RWPE2 (cell line): ENCODE measurements at regions not wholly inside any gene's neighbourhood (a gene's known extent, or its start where the extent isn't known, plus 50 kb on each side); places are given as distances from the start of the nearest gene placed in this dataset.

ENCODE experiments used
- ATAC-seq: fragments of 200-7000 bp; cut with Tn5 transposase; 3 replicates; pipeline ENCODE4 v1.9.1; 2021; ENCODE audit warnings: low read depth
- DNase-seq: peaks from one replicate; pipeline ENCODE4 v3.0.0-alpha.2; 2020; ENCODE audit warnings: low spot score
- H3K27ac ChIP-seq: fragments of 450-650 bp; 2 replicates; pipeline ENCODE4 v1.5.1; 2017; ENCODE audit warnings: mild to moderate bottlenecking; ENCODE audit not compliant: poor library complexity, severe bottlenecking
- H3K27me3 ChIP-seq: fragments of 250-450 bp; sonication (Bioruptor Pico); 2 replicates; pipeline ENCODE4 v1.5.1; 2021; ENCODE audit warnings: mild to moderate bottlenecking, moderate library complexity; ENCODE audit not compliant: insufficient read depth, poor library complexity, severe bottlenecking
- H3K36me3 ChIP-seq: fragments of 250-450 bp; sonication (Bioruptor Pico); 2 replicates; pipeline ENCODE4 v1.5.1; 2020; ENCODE audit warnings: low read depth, mild to moderate bottlenecking, moderate library complexity
- H3K4me1 ChIP-seq: fragments of 250-450 bp; sonication (Bioruptor Pico); 2 replicates; pipeline ENCODE4 v1.5.1; 2021; ENCODE audit warnings: mild to moderate bottlenecking, moderate library complexity; ENCODE audit not compliant: insufficient read depth, poor library complexity, severe bottlenecking
- H3K4me3 ChIP-seq: fragments of 250-450 bp; sonication (Bioruptor Pico); 2 replicates; pipeline ENCODE4 v1.5.1; 2021; ENCODE audit warnings: mild to moderate bottlenecking, moderate library complexity; ENCODE audit not compliant: severe bottlenecking
- H3K9me3 ChIP-seq: fragments of 250-450 bp; sonication (Bioruptor Pico); 2 replicates; pipeline ENCODE4 v1.5.1; 2021; ENCODE audit warnings: mild to moderate bottlenecking, moderate library complexity; ENCODE audit not compliant: severe bottlenecking
- CTCF ChIP-seq: fragments of 450-650 bp; IDR thresholded peaks from one replicate; pipeline ENCODE4 v1.5.1; 2017; ENCODE audit warnings: mild to moderate bottlenecking, moderate library complexity; ENCODE audit not compliant: poor library complexity, severe bottlenecking

- ATAC-seq (no peak), DNase-seq (no peak)
- H3K9me3 ChIP-seq, result no peaks in the 10 kb centered on the region
- H3K27ac ChIP-seq, result no peak overlapping the region
- no peak for TF ChIP-seq CTCF
- no peaks in the 10 kb centered on the region for H3K4me1 ChIP-seq
- H3K4me3 ChIP-seq, result no peak overlapping the region
- H3K27me3 ChIP-seq, result no peaks in the 10 kb centered on the region
- no peaks in the 10 kb centered on the region for H3K36me3 ChIP-seq
Measured at GRCh38 chrX:149222040-149222439, 283.1 kb downstream of the IDS start.

GRCh38 chrX:149221230-149221629, 283.9 kb downstream of the IDS start:
- Histone ChIP-seq H3K27ac (no peak overlapping the region), H3K9me3 (no peaks in the 10 kb centered on the region), H3K4me3 (no peak overlapping the region), H3K36me3 (no peaks in the 10 kb centered on the region), H3K27me3 (no peaks in the 10 kb centered on the region), H3K4me1 (no peaks in the 10 kb centered on the region)
- ATAC-seq (no peak), DNase-seq (no peak)
- no peak for TF ChIP-seq CTCF

- H3K4me1 ChIP-seq, result no peaks in the 10 kb centered on the region
- no peak for TF ChIP-seq CTCF
- H3K36me3 ChIP-seq, result no peaks in the 10 kb centered on the region
- ATAC-seq, result no peak
- H3K27me3 ChIP-seq, result no peaks in the 10 kb centered on the region
- no peak overlapping the region for H3K27ac ChIP-seq
- no peak overlapping the region for H3K4me3 ChIP-seq
- DNase-seq, result no peak
- H3K9me3 ChIP-seq, result no peaks in the 10 kb centered on the region
Measured at GRCh38 chrX:149213264-149213663, 291.8 kb downstream of the IDS start.

- no peak for TF ChIP-seq CTCF
- no peak overlapping the region for H3K4me3 ChIP-seq
- no peaks in the 10 kb centered on the region for H3K27me3 ChIP-seq
- H3K4me1 ChIP-seq, result no peaks in the 10 kb centered on the region
- no peaks in the 10 kb centered on the region for H3K9me3 ChIP-seq
- H3K27ac ChIP-seq, result no peak overlapping the region
- H3K36me3 ChIP-seq, result no peaks in the 10 kb centered on the region
- ATAC-seq, result no peak
- DNase-seq, result no peak
Measured at GRCh38 chrX:149208307-149208706, 296.8 kb downstream of the IDS start.

- Histone ChIP-seq H3K4me1 (no peaks in the 10 kb centered on the region), H3K9me3 (no peaks in the 10 kb centered on the region), H3K27me3 (no peaks in the 10 kb centered on the region), H3K4me3 (no peak overlapping the region), H3K27ac (no peak overlapping the region), H3K36me3 (no peaks in the 10 kb centered on the region)
- no peak for ATAC-seq
- no peak for TF ChIP-seq CTCF
- DNase-seq, result no peak
Measured at GRCh38 chrX:149207518-149207917, 297.6 kb downstream of the IDS start.
